ENCODE measurements at regions not wholly inside any gene's neighbourhood (a gene's known extent, or its start where the extent isn't known, plus 50 kb on each side); places are given as distances from the start of the nearest gene placed in this dataset.

DNA sequence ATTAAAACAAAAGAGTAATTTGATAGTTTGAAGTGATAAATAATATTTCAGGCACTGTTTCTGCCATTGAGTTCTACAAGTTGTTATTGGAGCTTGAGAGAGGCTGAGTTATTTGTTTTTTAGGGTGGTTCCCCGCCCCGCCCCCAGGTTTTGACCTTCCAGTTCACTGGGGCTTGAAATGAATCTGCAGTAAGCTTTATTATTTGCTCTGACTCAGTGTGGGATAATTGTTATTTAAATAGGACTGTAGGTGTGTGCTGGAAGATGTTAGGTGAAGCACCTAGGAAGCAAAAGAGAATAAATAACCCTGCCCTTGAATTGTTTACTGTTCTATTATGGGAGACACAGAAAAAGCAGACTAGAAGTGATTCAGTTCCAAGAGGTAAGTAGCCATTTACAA is 81.2 kb upstream of the KCNIP4 start:
- Histone ChIP-seq H3K36me3 (no peaks in the 10 kb centered on the region), H3K9me3 (ENCODE audit: severe bottlenecking) (no peaks in the 10 kb centered on the region), H3K4me3 (ENCODE audit: low read depth, low read length) (no peak overlapping the region), H3K27ac (no peak overlapping the region), H3K27me3 (ENCODE audit: insufficient read depth, low read depth, severe bottlenecking) (no peaks in the 10 kb centered on the region)
- no peak for DNase-seq
- TF ChIP-seq, protein P1, sequence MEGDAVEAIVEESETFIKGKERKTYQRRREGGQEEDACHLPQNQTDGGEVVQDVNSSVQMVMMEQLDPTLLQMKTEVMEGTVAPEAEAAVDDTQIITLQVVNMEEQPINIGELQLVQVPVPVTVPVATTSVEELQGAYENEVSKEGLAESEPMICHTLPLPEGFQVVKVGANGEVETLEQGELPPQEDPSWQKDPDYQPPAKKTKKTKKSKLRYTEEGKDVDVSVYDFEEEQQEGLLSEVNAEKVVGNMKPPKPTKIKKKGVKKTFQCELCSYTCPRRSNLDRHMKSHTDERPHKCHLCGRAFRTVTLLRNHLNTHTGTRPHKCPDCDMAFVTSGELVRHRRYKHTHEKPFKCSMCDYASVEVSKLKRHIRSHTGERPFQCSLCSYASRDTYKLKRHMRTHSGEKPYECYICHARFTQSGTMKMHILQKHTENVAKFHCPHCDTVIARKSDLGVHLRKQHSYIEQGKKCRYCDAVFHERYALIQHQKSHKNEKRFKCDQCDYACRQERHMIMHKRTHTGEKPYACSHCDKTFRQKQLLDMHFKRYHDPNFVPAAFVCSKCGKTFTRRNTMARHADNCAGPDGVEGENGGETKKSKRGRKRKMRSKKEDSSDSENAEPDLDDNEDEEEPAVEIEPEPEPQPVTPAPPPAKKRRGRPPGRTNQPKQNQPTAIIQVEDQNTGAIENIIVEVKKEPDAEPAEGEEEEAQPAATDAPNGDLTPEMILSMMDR (IDR thresholded peaks at IDR 0.05; ENCODE audit: low read depth, low read length): no peak

DNA sequence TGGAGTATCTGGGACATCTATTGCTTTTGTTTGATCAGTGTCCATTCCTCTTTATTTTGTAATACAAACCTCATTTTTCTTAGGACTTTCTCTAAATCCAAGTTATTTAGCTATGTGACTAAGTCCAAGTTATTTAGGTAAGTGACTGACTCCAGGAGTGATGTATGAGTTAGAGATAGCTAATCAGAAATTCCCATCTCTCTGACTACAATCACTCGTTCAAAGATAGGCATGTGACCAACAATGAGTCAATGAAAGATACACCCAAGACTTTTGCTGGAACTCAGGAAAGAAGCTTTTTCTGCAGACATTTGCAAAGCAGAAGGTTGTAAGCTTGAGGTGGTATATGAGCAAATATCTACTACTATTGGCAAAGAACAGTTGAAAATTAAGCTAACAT is 72.5 kb upstream of the KCNIP4 start:
- Histone ChIP-seq H3K27me3 (ENCODE audit: insufficient read depth, low read depth, severe bottlenecking) (no peaks in the 10 kb centered on the region), H3K27ac (no peak overlapping the region), H3K4me3 (ENCODE audit: low read depth, low read length) (no peak overlapping the region), H3K9me3 (ENCODE audit: severe bottlenecking) (no peaks in the 10 kb centered on the region), H3K36me3 (no peaks in the 10 kb centered on the region)
- DNase-seq: no peak
- TF ChIP-seq, protein P1 (IDR thresholded peaks at IDR 0.05; ENCODE audit: low read depth, low read length): no peak

DNA sequence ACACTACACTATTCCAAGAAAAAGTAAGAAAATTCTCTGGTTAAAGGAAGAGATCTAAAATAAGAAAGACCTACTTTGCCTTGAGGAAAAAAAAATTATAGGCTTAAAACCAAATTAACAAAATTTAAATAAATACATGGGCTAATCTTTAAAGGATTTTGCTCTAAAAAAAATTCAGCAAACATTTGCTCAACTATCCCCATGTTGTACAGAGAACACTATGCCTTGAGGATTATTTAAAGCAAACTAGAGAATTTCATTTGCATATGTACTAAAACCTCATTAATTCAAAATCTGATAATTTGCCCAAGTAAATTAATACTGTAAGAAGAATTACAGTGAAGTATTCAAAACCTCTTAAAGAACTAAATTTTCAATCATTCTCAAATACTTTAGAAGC is 71.6 kb upstream of the KCNIP4 start:
- Histone ChIP-seq H3K27ac (no peak overlapping the region), H3K36me3 (no peaks in the 10 kb centered on the region), H3K9me3 (ENCODE audit: severe bottlenecking) (no peaks in the 10 kb centered on the region), H3K27me3 (ENCODE audit: insufficient read depth, low read depth, severe bottlenecking) (no peaks in the 10 kb centered on the region), H3K4me3 (ENCODE audit: low read depth, low read length) (no peak overlapping the region)
- TF ChIP-seq, protein P1 (IDR thresholded peaks at IDR 0.05; ENCODE audit: low read depth, low read length): no peak
- no peak for DNase-seq

DNA sequence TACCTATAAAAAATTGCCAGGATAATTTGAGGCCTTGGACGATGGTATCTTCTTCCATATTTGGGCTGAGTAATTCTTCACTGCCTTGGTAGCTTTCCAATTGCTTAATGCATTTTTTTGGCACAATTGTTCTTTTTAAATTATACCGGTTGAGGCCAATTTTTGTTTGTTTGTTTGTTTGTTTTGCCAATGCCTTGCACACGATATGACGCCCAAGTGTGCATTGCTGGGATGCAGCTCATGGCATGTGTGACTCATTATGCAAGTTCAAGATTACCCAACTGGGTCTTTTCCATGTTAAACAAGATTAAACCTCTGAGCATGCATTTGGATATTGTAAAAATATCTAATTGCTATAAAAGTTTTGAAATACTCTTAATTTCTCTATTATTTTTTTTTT is 71.1 kb upstream of the KCNIP4 start:
- Histone ChIP-seq H3K4me3 (ENCODE audit: low read depth, low read length) (no peak overlapping the region), H3K36me3 (no peaks in the 10 kb centered on the region), H3K27me3 (ENCODE audit: insufficient read depth, low read depth, severe bottlenecking) (no peaks in the 10 kb centered on the region), H3K27ac (no peak overlapping the region), H3K9me3 (ENCODE audit: severe bottlenecking) (no peaks in the 10 kb centered on the region)
- TF ChIP-seq, protein P1 (IDR thresholded peaks at IDR 0.05; ENCODE audit: low read depth, low read length): no peak
- no peak for DNase-seq

DNA sequence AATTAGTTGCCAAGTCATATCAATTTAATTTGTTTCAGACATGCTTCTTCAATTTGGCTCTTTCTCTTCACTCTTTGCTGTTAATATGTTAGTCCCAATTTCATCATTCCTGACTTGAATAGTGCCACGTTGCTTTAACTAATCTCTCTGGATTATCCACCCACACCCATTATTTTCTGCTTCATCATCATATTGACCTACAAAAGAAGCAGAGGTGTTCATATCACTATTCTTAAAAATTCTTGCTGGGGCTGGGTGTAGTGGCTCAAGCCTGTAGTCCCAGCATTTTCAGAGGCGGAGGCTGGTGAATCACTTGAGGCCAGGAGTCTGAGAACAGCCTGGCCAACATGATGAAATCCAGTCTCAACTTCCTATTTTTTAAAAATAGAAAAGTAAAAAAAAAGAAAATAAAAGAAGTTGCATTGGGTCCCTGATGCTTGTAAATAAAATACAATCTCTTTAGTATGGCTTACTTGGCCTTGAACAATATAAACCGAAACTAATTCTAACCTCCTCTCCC is 65.7 kb upstream of the KCNIP4 start:
- Histone ChIP-seq H3K27ac (no peak overlapping the region), H3K9me3 (ENCODE audit: severe bottlenecking) (no peaks in the 10 kb centered on the region), H3K36me3 (no peaks in the 10 kb centered on the region), H3K27me3 (ENCODE audit: insufficient read depth, low read depth, severe bottlenecking) (no peaks in the 10 kb centered on the region), H3K4me3 (ENCODE audit: low read depth, low read length) (no peak overlapping the region)
- no peak for DNase-seq
- TF ChIP-seq, protein P1 (IDR thresholded peaks at IDR 0.05; ENCODE audit: low read depth, low read length): no peak

DNA sequence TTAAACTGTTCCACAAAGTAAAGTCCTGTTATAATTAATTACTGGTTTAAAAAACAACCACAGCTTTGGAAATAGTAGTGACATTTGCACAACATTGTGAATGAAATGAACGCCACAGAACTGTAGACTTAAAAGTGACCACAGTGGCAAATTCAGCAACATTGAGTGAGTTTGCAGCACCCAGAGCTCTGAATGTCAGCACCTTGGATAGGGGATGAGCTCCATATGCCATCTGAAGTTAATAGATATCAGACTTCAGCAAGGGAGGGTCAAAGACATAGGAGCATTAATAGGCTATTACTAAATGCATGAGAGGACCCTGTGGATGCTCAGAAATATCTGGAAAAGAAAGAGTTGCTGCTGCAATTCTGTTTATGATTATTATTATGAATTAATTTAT is 55.3 kb upstream of the KCNIP4 start:
- no peak for DNase-seq
- H3K4me3 ChIP-seq (ENCODE audit: low read depth, low read length): no peak overlapping the region
- no peaks in the 10 kb centered on the region for H3K36me3 ChIP-seq
- no peaks in the 10 kb centered on the region for H3K27me3 ChIP-seq (ENCODE audit: insufficient read depth, low read depth, severe bottlenecking)
- TF ChIP-seq, protein P1 (IDR thresholded peaks at IDR 0.05; ENCODE audit: low read depth, low read length): no peak
- H3K27ac ChIP-seq: no peak overlapping the region
- H3K9me3 ChIP-seq (ENCODE audit: severe bottlenecking): no peaks in the 10 kb centered on the region
